Transverse colon (tissue), 4 donors: ENCODE measurements at regions not wholly inside any gene's neighbourhood (a gene's known extent, or its start where the extent isn't known, plus 50 kb on each side); places are given as distances from the start of the nearest gene placed in this dataset.

Experiments
- CTCF ChIP-seq, 5 experiments: fragments of 200-600 bp in 3 of 5; fragments of 450-650 bp in 2 of 5; sonication (generic) in 3 of 5; IDR thresholded peaks; 1 replicate in 2 of 5; 2 replicates in 3 of 5; pipeline ENCODE4 v1.5.1; 2016 to 2017; ENCODE audit warnings: antibody characterized with exemption in 5 of 5, inconsistent platforms in 3 of 5, mild to moderate bottlenecking in 2 of 5, moderate library complexity in 1 of 5
- POLR2A ChIP-seq: fragments of 450-650 bp; IDR thresholded peaks from one replicate; pipeline ENCODE4 v1.6.1; 2016; ENCODE audit warnings: antibody characterized with exemption, mild to moderate bottlenecking, moderate library complexity
- POLR2AphosphoS5 ChIP-seq, 3 donors: sonication (generic); formaldehyde crosslinking; IDR thresholded peaks; one replicate each; pipeline ENCODE4 v1.6.1; 2016; ENCODE audit warnings: antibody characterized with exemption in 3 of 3

DNA sequence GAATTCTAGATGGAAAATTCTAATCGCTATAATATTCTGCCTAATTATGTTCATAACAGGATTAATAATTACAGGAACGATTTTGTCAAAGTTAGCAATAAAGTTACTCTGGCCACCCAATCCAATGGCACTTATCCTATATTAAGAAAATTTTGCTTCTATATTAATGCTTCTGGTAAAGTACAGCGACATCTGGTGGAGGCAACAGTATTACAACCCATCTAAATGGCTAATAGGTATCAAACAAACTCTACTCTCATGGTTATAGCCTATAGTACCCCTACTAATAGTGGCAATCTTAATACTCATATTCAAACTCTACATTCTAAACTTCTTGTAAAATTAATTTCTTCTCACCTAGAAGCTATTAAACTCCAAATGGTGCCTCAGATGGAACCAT, 1084.7 kb upstream of the LRRTM1 start:
- TF ChIP-seq CTCF (IDR thresholded peaks at IDR 0.05) (no peak), POLR2AphosphoS5 (IDR thresholded peaks at IDR 0.05) (no peak), POLR2A (no peak)
